Mammary epithelial cell (primary cell): ENCODE measurements at regions not wholly inside any gene's neighbourhood (a gene's known extent, or its start where the extent isn't known, plus 50 kb on each side); places are given as distances from the start of the nearest gene placed in this dataset.

Source experiments
- EZH2 ChIP-seq: IDR thresholded peaks from 2 replicates; pipeline ENCODE4 v1.6.1; 2012; ENCODE audit warnings: low read length, inconsistent platforms, borderline replicate concordance
- TF ChIP-seq, protein P1 (sequence below), 2 donors: IDR thresholded peaks in 1 of 2; conservative IDR thresholded peaks in 1 of 2; 2 replicates each; pipeline ENCODE4 v1.5.1; 2011 to 2012; ENCODE audit warnings: inconsistent platforms in 2 of 2, low read length in 2 of 2, mild to moderate bottlenecking in 2 of 2, control low read depth in 1 of 2, low read depth in 1 of 2; ENCODE audit not compliant: insufficient read depth in 1 of 2; ENCODE audit errors: extremely low read depth in 1 of 2

DNA sequence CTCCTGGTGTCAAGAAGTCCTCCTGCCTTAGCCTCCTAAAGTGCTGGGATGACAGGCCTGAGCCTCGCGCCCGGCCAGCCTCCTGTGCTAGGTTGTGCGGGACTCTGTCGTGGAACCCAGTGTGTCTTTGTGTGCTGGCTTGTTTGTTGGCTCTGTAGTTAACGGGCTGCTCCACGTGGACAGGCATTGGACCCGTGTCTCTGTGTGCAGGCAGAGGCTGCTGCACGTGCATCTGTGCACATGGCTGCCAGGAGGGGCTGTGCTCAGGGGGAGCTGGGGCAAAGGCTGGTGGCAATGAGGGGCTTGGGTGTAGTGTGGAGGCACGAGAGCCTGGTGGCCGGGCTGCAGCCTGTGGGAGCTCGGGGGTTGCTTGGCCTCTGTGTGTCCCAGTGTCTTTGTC is 121.3 kb upstream of the ALDH3B2 start:
- TF ChIP-seq, protein P1, sequence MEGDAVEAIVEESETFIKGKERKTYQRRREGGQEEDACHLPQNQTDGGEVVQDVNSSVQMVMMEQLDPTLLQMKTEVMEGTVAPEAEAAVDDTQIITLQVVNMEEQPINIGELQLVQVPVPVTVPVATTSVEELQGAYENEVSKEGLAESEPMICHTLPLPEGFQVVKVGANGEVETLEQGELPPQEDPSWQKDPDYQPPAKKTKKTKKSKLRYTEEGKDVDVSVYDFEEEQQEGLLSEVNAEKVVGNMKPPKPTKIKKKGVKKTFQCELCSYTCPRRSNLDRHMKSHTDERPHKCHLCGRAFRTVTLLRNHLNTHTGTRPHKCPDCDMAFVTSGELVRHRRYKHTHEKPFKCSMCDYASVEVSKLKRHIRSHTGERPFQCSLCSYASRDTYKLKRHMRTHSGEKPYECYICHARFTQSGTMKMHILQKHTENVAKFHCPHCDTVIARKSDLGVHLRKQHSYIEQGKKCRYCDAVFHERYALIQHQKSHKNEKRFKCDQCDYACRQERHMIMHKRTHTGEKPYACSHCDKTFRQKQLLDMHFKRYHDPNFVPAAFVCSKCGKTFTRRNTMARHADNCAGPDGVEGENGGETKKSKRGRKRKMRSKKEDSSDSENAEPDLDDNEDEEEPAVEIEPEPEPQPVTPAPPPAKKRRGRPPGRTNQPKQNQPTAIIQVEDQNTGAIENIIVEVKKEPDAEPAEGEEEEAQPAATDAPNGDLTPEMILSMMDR (conservative IDR thresholded peaks at IDR 0.05 in 1 of 2, IDR thresholded peaks at IDR 0.05 in 1 of 2; ENCODE audit: extremely low read depth in 1 of 2, insufficient read depth in 1 of 2, low read depth in 1 of 2, low read length in 2 of 2) = no peak
- TF ChIP-seq EZH2 = no peak
